GM12878 (cell line): ENCODE measurements at regions not wholly inside any gene's neighbourhood (a gene's known extent, or its start where the extent isn't known, plus 50 kb on each side); places are given as distances from the start of the nearest gene placed in this dataset.

Source experiments
- ASH2L ChIP-seq: fragments of 300-600, 200-600 bp; sonication (generic); IDR thresholded peaks from 2 replicates; pipeline ENCODE4 v1.6.1; 2017; ENCODE audit warnings: low read depth, mild to moderate bottlenecking, borderline replicate concordance
- BHLHE40 ChIP-seq, 2 experiments: fragments of 450-650 bp in 1 of 2; IDR thresholded peaks; 2 replicates each; pipeline ENCODE4 v1.6.1; 2011 to 2017; ENCODE audit warnings: low read depth in 2 of 2, borderline replicate concordance in 1 of 2, improper control_type of control experiment in 1 of 2, low read length in 1 of 2, mild to moderate bottlenecking in 1 of 2
- CBFB ChIP-seq: IDR thresholded peaks from 2 replicates; pipeline ENCODE4 v1.6.1; 2016; ENCODE audit warnings: antibody characterized with exemption, low read depth
- CEBPB ChIP-seq, 2 experiments: fragments of 150-350 bp in 1 of 2; IDR thresholded peaks; 2 replicates each; pipeline ENCODE4 v1.6.1; 2012 to 2014; ENCODE audit warnings: low read depth in 2 of 2, low read length in 2 of 2, borderline replicate concordance in 1 of 2, inconsistent platforms in 1 of 2
- HDAC6 ChIP-seq: fragments of 200-600 bp; sonication (generic); IDR thresholded peaks from one replicate; pipeline ENCODE4 v1.8.0; 2017; ENCODE audit warnings: antibody characterized with exemption; ENCODE audit not compliant: unreplicated experiment
- MEF2B ChIP-seq: fragments of 450-650 bp; IDR thresholded peaks from 2 replicates; pipeline ENCODE4 v1.6.1; 2018; ENCODE audit warnings: mild to moderate bottlenecking, moderate library complexity; ENCODE audit not compliant: partially characterized antibody, poor library complexity, severe bottlenecking
- MTA3 ChIP-seq: IDR thresholded peaks from 2 replicates; pipeline ENCODE4 v1.6.1; 2012; ENCODE audit warnings: low read length, inconsistent platforms, borderline replicate concordance
- NBN ChIP-seq: fragments of 450-650 bp; IDR thresholded peaks from 2 replicates; pipeline ENCODE4 v1.6.1; 2016
- PAX5 ChIP-seq: IDR thresholded peaks from 2 replicates; pipeline ENCODE4 v1.6.1; 2011; ENCODE audit warnings: low read depth, low read length, borderline replicate concordance
- PKNOX1 ChIP-seq: fragments of 450-650 bp; IDR thresholded peaks from 2 replicates; pipeline ENCODE4 v1.6.1; 2016; ENCODE audit warnings: mild to moderate bottlenecking
- POLR2AphosphoS2 ChIP-seq: IDR thresholded peaks from 2 replicates; pipeline ENCODE4 v1.6.1; 2011; ENCODE audit warnings: low read depth, mild to moderate bottlenecking, low read length, improper control_type of control experiment, moderate library complexity
- POLR2AphosphoS5 ChIP-seq: IDR thresholded peaks from 2 replicates; pipeline ENCODE4 v1.6.1; 2011; ENCODE audit warnings: mild to moderate bottlenecking, low read length, inconsistent platforms
- RELA ChIP-seq: fragments of 450-650 bp; IDR thresholded peaks from 2 replicates; pipeline ENCODE4 v1.8.0; 2014; ENCODE audit warnings: borderline replicate concordance; ENCODE audit not compliant: partially characterized antibody
- SMAD5 ChIP-seq: IDR thresholded peaks from 2 replicates; pipeline ENCODE4 v1.6.1; 2016; ENCODE audit warnings: antibody characterized with exemption, low read depth
- TAF1 ChIP-seq: IDR thresholded peaks from 2 replicates; pipeline ENCODE4 v1.6.1; 2011; ENCODE audit warnings: mild to moderate bottlenecking, low read depth, low read length, borderline replicate concordance
- ZNF687 ChIP-seq: fragments of 450-650 bp; IDR thresholded peaks from 2 replicates; pipeline ENCODE4 v1.6.1; 2017; ENCODE audit warnings: mild to moderate bottlenecking, moderate library complexity
- TF ChIP-seq, protein P1 (sequence below): fragments of 450-650 bp; conservative IDR thresholded peaks from 2 replicates; pipeline ENCODE4 v1.6.1; 2017; ENCODE audit warnings: mild to moderate bottlenecking, moderate library complexity
- TF ChIP-seq, protein P2 (sequence below): fragments of 450-650 bp; formaldehyde crosslinking; IDR thresholded peaks from 2 replicates; pipeline ENCODE4 v1.5.0; 2022; ENCODE audit warnings: mild to moderate bottlenecking, missing genetic modification characterization

- TF ChIP-seq, protein P1, sequence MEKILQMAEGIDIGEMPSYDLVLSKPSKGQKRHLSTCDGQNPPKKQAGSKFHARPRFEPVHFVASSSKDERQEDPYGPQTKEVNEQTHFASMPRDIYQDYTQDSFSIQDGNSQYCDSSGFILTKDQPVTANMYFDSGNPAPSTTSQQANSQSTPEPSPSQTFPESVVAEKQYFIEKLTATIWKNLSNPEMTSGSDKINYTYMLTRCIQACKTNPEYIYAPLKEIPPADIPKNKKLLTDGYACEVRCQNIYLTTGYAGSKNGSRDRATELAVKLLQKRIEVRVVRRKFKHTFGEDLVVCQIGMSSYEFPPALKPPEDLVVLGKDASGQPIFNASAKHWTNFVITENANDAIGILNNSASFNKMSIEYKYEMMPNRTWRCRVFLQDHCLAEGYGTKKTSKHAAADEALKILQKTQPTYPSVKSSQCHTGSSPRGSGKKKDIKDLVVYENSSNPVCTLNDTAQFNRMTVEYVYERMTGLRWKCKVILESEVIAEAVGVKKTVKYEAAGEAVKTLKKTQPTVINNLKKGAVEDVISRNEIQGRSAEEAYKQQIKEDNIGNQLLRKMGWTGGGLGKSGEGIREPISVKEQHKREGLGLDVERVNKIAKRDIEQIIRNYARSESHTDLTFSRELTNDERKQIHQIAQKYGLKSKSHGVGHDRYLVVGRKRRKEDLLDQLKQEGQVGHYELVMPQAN = peak; percentile 28
- TF ChIP-seq POLR2AphosphoS5 (peak; percentile 94), RELA (peak; percentile 21), ASH2L (0 out of 2 replicates have a peak, but pooled peaks have one; percentile 9), MTA3 (peak; percentile 91), BHLHE40 (IDR thresholded peaks at IDR 0.05; ENCODE audit: borderline replicate concordance in 1 of 2, low read depth in 2 of 2, low read length in 1 of 2) (peak in 1 of 2 experiments; percentile 20; a peak in 1 of 4 replicates), CBFB (peak; percentile 65), HDAC6 (peak; percentile 22), NBN (peak; percentile 67; the same call in 1 of the 2 replicates), ZNF687 (peak; percentile 48), MEF2B (peak; percentile 9), PAX5 (peak; percentile 59; the same call in 1 of the 2 replicates), TAF1 (0 out of 2 replicates have a peak, but pooled peaks have one; percentile 9), PKNOX1 (peak; percentile 27; the same call in 1 of the 2 replicates), CEBPB (IDR thresholded peaks at IDR 0.05; ENCODE audit: borderline replicate concordance in 1 of 2, low read depth in 2 of 2, low read length in 2 of 2) (peak; percentile 15 to 23; a peak in 1 of 4 replicates), SMAD5 (peak; percentile 96), POLR2AphosphoS2 (peak; percentile 92)
- TF ChIP-seq, protein P2, sequence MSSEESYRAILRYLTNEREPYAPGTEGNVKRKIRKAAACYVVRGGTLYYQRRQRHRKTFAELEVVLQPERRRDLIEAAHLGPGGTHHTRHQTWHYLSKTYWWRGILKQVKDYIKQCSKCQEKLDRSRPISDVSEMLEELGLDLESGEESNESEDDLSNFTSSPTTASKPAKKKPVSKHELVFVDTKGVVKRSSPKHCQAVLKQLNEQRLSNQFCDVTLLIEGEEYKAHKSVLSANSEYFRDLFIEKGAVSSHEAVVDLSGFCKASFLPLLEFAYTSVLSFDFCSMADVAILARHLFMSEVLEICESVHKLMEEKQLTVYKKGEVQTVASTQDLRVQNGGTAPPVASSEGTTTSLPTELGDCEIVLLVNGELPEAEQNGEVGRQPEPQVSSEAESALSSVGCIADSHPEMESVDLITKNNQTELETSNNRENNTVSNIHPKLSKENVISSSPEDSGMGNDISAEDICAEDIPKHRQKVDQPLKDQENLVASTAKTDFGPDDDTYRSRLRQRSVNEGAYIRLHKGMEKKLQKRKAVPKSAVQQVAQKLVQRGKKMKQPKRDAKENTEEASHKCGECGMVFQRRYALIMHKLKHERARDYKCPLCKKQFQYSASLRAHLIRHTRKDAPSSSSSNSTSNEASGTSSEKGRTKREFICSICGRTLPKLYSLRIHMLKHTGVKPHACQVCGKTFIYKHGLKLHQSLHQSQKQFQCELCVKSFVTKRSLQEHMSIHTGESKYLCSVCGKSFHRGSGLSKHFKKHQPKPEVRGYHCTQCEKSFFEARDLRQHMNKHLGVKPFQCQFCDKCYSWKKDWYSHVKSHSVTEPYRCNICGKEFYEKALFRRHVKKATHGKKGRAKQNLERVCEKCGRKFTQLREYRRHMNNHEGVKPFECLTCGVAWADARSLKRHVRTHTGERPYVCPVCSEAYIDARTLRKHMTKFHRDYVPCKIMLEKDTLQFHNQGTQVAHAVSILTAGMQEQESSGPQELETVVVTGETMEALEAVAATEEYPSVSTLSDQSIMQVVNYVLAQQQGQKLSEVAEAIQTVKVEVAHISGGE = peak; percentile 20; the same call in 1 of the 2 replicates
These were observed 81.4 kb downstream of the OR2B2 start (continued) for GRCh38 chr6:27830600-27831433.
